Tibial artery (tissue), 4 donors: ENCODE measurements at regions not wholly inside any gene's neighbourhood (a gene's known extent, or its start where the extent isn't known, plus 50 kb on each side); places are given as distances from the start of the nearest gene placed in this dataset.

Source experiments
- DNase-seq, 2 donors: peaks; one replicate each; pipeline ENCODE4 v3.0.0-alpha.2; 2019
- H3K27ac ChIP-seq, 2 donors: fragments of 200-600 bp; sonication (generic) in 1 of 2; 1 replicate in 1 of 2; 2 replicates in 1 of 2; pipeline ENCODE4 v1.5.1; 2018 to 2019; ENCODE audit warnings: mild to moderate bottlenecking in 1 of 2
- H3K27me3 ChIP-seq, 2 donors: fragments of 200-600 bp; sonication (generic) in 1 of 2; one replicate each; pipeline versions ENCODE4 v1.5.1 to v1.6.0; 2016 to 2019
- H3K36me3 ChIP-seq, 3 donors: fragments of 200-600 bp; sonication (generic) in 2 of 3; one replicate each; pipeline ENCODE4 v1.5.1; 2016 to 2019; ENCODE audit warnings: mild to moderate bottlenecking in 2 of 3
- H3K4me1 ChIP-seq, 4 donors: fragments of 200-600 bp; sonication (generic) in 2 of 4; 1 replicate in 3 of 4; 2 replicates in 1 of 4; pipeline ENCODE4 v1.5.1; 2016 to 2019
- H3K4me3 ChIP-seq, 2 donors: fragments of 200-600 bp; sonication (generic) in 1 of 2; 1 replicate in 1 of 2; 2 replicates in 1 of 2; pipeline ENCODE4 v1.5.1; 2018 to 2019; ENCODE audit warnings: mild to moderate bottlenecking in 2 of 2
- H3K9me3 ChIP-seq, 3 donors: fragments of 200-600 bp; sonication (generic) in 1 of 3; one replicate each; pipeline ENCODE4 v1.5.1; 2016 to 2019
- CTCF ChIP-seq, 2 experiments: fragments of 200-600 bp in 1 of 2; fragments of 450-650 bp in 1 of 2; IDR thresholded peaks; one replicate each; pipeline ENCODE4 v1.5.1; 2017 to 2019; ENCODE audit warnings: antibody characterized with exemption in 2 of 2, mild to moderate bottlenecking in 1 of 2, moderate library complexity in 1 of 2
- intact Hi-C: fragments of 100-400 bp; cut with DNase I; formaldehyde crosslinking; loops from one replicate; pipeline ENCODE4 v1.15.0; 2023; ENCODE audit warnings: low total_unique reads

- H3K4me1 ChIP-seq = peaks cover 0 to 9% (median 6%) of the 10 kb centered on the region in 4 donors
- no peaks in the 10 kb centered on the region for H3K27me3 ChIP-seq
- H3K4me3 ChIP-seq = no peak overlapping the region
- H3K36me3 ChIP-seq = no peaks in the 10 kb centered on the region
- no peak for TF ChIP-seq CTCF (IDR thresholded peaks at IDR 0.05)
- DNase-seq = no peak
- intact Hi-C loops = no loop called here
- no peaks in the 10 kb centered on the region for H3K9me3 ChIP-seq
- H3K27ac ChIP-seq = no peak overlapping the region
Measured at GRCh38 chr12:75568393-75568792, 57.0 kb upstream of the KRR1 start.

GRCh38 chr12:75565795-75566194 is 54.4 kb upstream of the KRR1 start:
- Histone ChIP-seq H3K4me3 (no peak overlapping the region), H3K4me1 (peaks cover 0 to 9% (median 6%) of the 10 kb centered on the region in 4 donors), H3K9me3 (no peaks in the 10 kb centered on the region), H3K27ac (no peak overlapping the region), H3K36me3 (no peaks in the 10 kb centered on the region), H3K27me3 (no peaks in the 10 kb centered on the region)
- DNase-seq = no peak
- intact Hi-C loops = no loop called here
- TF ChIP-seq CTCF (IDR thresholded peaks at IDR 0.05) = no peak

- Histone ChIP-seq H3K4me1 (peaks cover 0 to 9% (median 6%) of the 10 kb centered on the region in 4 donors), H3K9me3 (no peaks in the 10 kb centered on the region), H3K27me3 (no peaks in the 10 kb centered on the region), H3K4me3 (no peak overlapping the region), H3K36me3 (no peaks in the 10 kb centered on the region), H3K27ac (no peak overlapping the region)
- no peak for TF ChIP-seq CTCF (IDR thresholded peaks at IDR 0.05)
- DNase-seq = no peak
- intact Hi-C loops = no loop called here
Measured at GRCh38 chr12:75564852-75565251, 53.4 kb upstream of the KRR1 start.

GRCh38 chr12:75564398-75564797 is 53.0 kb upstream of the KRR1 start:
- Histone ChIP-seq H3K4me3 (no peak overlapping the region), H3K27ac (no peak overlapping the region), H3K4me1 (peaks cover 0 to 9% (median 6%) of the 10 kb centered on the region in 4 donors), H3K9me3 (no peaks in the 10 kb centered on the region), H3K36me3 (no peaks in the 10 kb centered on the region), H3K27me3 (no peaks in the 10 kb centered on the region)
- TF ChIP-seq CTCF (IDR thresholded peaks at IDR 0.05) = no peak
- intact Hi-C loops = no loop called here
- DNase-seq = no peak

GRCh38 chr12:75563351-75563750 is 51.9 kb upstream of the KRR1 start:
- peaks cover 0 to 5% (median 2%) of the 10 kb centered on the region in 4 donors for H3K4me1 ChIP-seq
- H3K27me3 ChIP-seq = no peaks in the 10 kb centered on the region
- no peaks in the 10 kb centered on the region for H3K36me3 ChIP-seq
- no peak for DNase-seq
- intact Hi-C loops = no loop called here
- no peak for TF ChIP-seq CTCF (IDR thresholded peaks at IDR 0.05)
- no peak overlapping the region for H3K27ac ChIP-seq
- no peaks in the 10 kb centered on the region for H3K9me3 ChIP-seq
- no peak overlapping the region for H3K4me3 ChIP-seq

GRCh38 chr12:75561921-75562320 is 50.5 kb upstream of the KRR1 start:
- Histone ChIP-seq H3K27ac (no peak overlapping the region), H3K9me3 (no peaks in the 10 kb centered on the region), H3K4me1 (no peaks in the 10 kb centered on the region), H3K27me3 (no peaks in the 10 kb centered on the region), H3K36me3 (no peaks in the 10 kb centered on the region), H3K4me3 (no peak overlapping the region)
- DNase-seq = no peak
- TF ChIP-seq CTCF (IDR thresholded peaks at IDR 0.05) = no peak
- intact Hi-C loops = no loop called here
